GM12891 (cell line): ENCODE measurements at regions not wholly inside any gene's neighbourhood (a gene's known extent, or its start where the extent isn't known, plus 50 kb on each side); places are given as distances from the start of the nearest gene placed in this dataset.

ENCODE experiments used
- PAX5 ChIP-seq: IDR thresholded peaks from 2 replicates; pipeline ENCODE4 v1.6.1; 2011; ENCODE audit warnings: low read length, moderate library complexity, mild to moderate bottlenecking; ENCODE audit not compliant: insufficient read depth, severe bottlenecking
- POLR2A ChIP-seq: IDR thresholded peaks from 2 replicates; pipeline ENCODE4 v1.6.1; 2011; ENCODE audit warnings: low read depth, low read length, control low read depth
- POLR2AphosphoS5 ChIP-seq: IDR thresholded peaks from 2 replicates; pipeline ENCODE4 v1.6.1; 2011; ENCODE audit warnings: low read depth, low read length, control low read depth
- POU2F2 ChIP-seq: IDR thresholded peaks from 2 replicates; pipeline ENCODE4 v1.6.1; 2011; ENCODE audit warnings: low read depth, mild to moderate bottlenecking, control low read depth, low read length, moderate library complexity
- SPI1 ChIP-seq: IDR thresholded peaks from 2 replicates; pipeline ENCODE4 v1.6.1; 2011; ENCODE audit warnings: low read depth, low read length, control low read depth

DNA sequence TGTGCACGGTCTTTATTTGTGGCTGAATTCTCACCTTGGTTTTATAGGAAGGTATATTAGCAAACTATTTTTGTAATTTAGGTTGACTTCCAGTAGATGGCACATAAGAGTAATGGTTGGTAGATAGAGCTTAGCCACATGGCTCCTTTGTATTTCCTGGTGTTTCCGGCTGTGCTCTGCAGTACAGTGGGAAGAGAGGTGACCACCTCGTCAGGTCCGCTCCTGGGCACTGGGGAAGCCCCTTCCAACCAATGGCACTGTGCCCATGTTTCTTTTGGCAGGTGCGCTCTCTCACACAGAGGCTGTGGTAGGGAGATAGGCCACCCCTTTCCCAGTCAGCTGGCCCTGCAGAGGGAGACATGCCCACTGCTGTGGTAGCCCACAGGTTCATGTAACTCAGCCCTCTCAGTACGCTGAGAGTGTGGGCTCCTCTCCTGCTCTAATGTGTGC lies 74.3 kb upstream of the ATP12A start:
- TF ChIP-seq POU2F2 = no peak
- no peak for TF ChIP-seq POLR2AphosphoS5
- no peak for TF ChIP-seq POLR2A
- no peak for TF ChIP-seq PAX5
- TF ChIP-seq SPI1 = no peak
